ENCODE measurements at regions not wholly inside any gene's neighbourhood (a gene's known extent, or its start where the extent isn't known, plus 50 kb on each side); places are given as distances from the start of the nearest gene placed in this dataset.

DNA sequence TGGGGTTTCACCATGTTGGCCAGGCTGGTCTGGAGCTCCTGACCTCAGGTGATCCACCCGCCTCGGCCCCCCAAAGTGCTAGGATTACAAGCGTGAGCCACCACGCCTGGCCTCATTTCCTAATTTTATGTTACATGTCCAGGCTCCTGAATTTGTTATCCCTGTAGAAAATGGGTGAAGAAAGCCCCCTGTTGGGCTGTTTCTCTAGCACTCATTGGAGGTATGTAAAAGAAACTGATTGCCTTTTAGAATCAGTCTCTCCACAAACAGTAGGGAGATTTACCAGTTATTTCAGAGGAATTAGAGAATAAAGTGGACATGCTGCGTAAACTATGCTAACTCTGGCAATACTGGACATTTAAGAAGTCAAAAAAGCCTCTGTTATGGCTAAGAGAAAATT lies 364.1 kb upstream of the TBL1XR1 start:
- H3K4me3 ChIP-seq (ENCODE audit: low read depth, low read length), result no peak overlapping the region
- TF ChIP-seq, protein P1, sequence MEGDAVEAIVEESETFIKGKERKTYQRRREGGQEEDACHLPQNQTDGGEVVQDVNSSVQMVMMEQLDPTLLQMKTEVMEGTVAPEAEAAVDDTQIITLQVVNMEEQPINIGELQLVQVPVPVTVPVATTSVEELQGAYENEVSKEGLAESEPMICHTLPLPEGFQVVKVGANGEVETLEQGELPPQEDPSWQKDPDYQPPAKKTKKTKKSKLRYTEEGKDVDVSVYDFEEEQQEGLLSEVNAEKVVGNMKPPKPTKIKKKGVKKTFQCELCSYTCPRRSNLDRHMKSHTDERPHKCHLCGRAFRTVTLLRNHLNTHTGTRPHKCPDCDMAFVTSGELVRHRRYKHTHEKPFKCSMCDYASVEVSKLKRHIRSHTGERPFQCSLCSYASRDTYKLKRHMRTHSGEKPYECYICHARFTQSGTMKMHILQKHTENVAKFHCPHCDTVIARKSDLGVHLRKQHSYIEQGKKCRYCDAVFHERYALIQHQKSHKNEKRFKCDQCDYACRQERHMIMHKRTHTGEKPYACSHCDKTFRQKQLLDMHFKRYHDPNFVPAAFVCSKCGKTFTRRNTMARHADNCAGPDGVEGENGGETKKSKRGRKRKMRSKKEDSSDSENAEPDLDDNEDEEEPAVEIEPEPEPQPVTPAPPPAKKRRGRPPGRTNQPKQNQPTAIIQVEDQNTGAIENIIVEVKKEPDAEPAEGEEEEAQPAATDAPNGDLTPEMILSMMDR (conservative IDR thresholded peaks at IDR 0.05; ENCODE audit: low read depth, low read length), result peak; percentile 16
- peak; percentile 14 for DNase-seq (ENCODE audit: low read depth)

DNA sequence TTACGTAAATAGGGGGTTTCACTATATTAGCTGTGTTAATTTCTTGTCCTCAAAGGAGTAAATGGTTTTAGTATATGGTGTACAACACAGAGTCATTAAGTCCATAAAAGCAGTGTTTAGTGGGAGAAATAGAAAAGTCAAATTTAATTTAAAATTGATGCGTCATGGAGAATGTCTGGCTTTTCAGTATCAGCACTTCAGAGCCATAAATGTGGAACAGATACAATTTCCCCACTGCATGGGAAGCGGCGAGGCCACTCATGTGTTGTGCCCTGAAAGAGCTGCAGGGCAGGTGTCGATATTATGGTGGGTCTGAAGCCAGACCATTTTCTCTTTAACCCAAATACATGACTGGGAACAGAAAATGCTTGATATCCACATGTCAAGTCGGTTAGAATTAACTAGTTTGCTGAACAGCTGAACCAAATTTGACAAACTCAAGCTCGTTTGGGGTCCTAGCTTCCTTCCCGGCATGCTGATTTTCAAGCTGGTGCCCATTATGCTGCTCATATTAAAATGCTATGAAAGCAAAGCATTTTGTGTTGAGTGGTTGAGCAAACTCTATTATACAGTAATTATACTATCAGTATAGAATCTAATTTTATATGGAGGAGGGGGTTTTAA lies 364.6 kb upstream of the TBL1XR1 start:
- no peak for DNase-seq (ENCODE audit: low read depth)
- TF ChIP-seq, protein P1 (conservative IDR thresholded peaks at IDR 0.05; ENCODE audit: low read depth, low read length), result no peak
- H3K4me3 ChIP-seq (ENCODE audit: low read depth, low read length), result no peak overlapping the region

DNA sequence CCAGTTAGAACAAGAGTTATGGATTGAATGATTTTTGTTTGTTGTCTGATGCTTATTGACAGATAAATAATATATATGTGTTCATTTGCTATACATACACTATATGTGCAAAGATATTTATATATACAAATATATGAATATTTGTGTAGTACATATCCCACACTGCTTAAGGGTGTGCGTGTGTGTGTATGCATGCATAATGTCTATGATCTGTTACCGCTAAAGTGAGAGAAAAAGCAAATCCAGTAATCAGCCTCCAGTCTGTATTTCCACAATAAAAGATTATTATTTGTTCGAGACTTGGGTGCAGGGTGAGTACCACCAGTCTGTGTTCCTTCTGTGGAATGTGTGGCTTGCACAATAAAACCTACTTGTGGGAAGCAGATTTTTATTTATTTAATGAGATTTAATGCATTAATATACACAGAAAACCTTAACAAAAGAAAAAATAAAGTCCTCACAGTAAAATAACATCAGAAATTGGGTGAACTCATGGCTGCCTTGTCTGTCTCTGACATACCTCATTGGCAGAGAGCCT lies 366.0 kb upstream of the TBL1XR1 start:
- H3K4me3 ChIP-seq (ENCODE audit: low read depth, low read length), result no peak overlapping the region
- TF ChIP-seq, protein P1 (conservative IDR thresholded peaks at IDR 0.05; ENCODE audit: low read depth, low read length), result no peak
- DNase-seq (ENCODE audit: low read depth), result peak; percentile 78

DNA sequence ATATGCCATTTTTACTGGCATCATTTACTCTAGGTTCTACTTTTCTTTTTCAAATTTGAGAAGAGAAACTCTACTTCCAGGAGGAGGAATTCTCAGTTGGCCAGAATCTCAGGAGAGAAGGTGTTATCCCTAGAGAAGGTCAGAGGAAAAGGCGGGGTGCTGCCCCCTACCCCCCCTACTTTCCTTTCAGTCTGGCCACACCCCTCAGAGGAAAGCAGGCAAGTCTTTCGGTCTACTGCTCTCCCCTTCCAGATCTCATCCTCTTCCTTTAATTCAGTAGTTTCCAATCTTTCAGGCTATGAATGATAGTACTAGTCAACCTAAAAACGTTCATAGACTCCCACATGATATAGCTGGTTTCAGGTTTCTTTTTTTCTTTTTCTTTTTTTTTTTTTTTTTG lies 366.5 kb upstream of the TBL1XR1 start:
- H3K4me3 ChIP-seq (ENCODE audit: low read depth, low read length), result no peak overlapping the region
- TF ChIP-seq, protein P1 (conservative IDR thresholded peaks at IDR 0.05; ENCODE audit: low read depth, low read length), result no peak
- no peak for DNase-seq (ENCODE audit: low read depth)

DNA sequence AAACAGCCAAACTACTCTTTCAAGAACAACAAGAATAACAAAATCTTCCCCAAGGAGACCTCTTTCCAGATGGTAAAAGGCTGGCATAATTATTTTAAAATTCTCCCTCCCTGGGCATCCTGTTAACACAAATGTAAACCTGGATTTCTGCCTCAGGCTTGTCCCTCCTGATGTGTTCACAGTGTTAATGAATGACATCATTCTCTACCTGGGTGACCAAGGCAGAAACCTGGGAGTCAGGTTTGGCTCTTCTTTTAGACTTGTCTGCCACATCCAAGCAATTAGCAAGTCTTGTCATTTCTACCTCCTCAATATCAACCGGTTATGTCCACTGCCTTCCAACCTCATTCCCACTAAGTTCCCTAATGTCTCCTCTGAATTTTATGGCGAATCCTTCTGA lies 368.7 kb upstream of the TBL1XR1 start:
- TF ChIP-seq, protein P1 (conservative IDR thresholded peaks at IDR 0.05; ENCODE audit: low read depth, low read length), result no peak
- no peak for DNase-seq (ENCODE audit: low read depth)
- H3K4me3 ChIP-seq (ENCODE audit: low read depth, low read length), result no peak overlapping the region

DNA sequence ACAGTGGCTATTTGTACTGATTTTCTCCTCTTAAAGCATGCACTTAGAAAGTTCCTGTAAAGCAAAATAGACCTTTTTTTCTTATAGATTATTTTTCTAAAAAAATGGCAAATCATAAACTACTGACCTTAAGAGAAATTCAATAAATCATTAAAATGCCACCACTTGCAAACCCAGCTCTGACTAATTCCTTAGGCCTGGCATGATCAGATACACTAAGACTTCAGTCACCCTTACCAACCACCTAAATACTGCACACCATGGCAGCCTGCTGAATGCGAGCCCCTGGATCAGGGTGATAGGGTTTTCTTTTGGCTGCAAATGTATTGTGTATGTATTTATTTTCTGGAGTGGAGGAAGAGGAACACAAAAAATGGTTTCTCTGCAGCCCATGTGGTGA lies 370.6 kb upstream of the TBL1XR1 start:
- TF ChIP-seq, protein P1 (conservative IDR thresholded peaks at IDR 0.05; ENCODE audit: low read depth, low read length), result no peak
- no peak overlapping the region for H3K4me3 ChIP-seq (ENCODE audit: low read depth, low read length)
- no peak for DNase-seq (ENCODE audit: low read depth)

DNA sequence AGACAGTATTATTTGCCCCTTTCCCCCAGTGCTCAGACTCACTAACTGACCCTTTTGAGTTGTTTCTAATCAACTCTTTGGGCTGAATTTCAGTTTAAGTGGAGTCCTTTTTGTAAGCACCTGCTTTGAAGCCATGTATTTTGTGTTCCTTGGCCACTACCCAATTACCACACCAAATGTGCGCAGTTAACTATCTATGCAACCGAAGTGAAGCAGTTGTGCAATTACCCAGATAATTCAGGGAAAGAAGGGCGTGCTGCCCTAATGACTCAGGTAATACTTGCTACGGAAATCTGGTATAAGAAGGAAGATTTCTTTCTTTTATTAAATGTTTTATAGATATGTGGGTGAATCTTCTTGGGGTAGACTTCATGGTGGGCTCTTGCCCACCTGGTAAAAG lies 371.9 kb upstream of the TBL1XR1 start:
- no peak overlapping the region for H3K4me3 ChIP-seq (ENCODE audit: low read depth, low read length)
- TF ChIP-seq, protein P1 (conservative IDR thresholded peaks at IDR 0.05; ENCODE audit: low read depth, low read length), result no peak
- no peak for DNase-seq (ENCODE audit: low read depth)

Data from choroid plexus epithelial cell (primary cell).